Prostate gland (tissue), 2 donors: ENCODE measurements at regions not wholly inside any gene's neighbourhood (a gene's known extent, or its start where the extent isn't known, plus 50 kb on each side); places are given as distances from the start of the nearest gene placed in this dataset.

ENCODE experiments used
- POLR2A ChIP-seq: fragments of 450-650 bp; IDR thresholded peaks from one replicate; pipeline ENCODE4 v1.6.1; 2016; ENCODE audit warnings: antibody characterized with exemption, mild to moderate bottlenecking
- POLR2AphosphoS5 ChIP-seq: sonication (generic); formaldehyde crosslinking; IDR thresholded peaks from one replicate; pipeline ENCODE4 v1.6.1; 2017; ENCODE audit warnings: antibody characterized with exemption
- TF ChIP-seq, protein P1 (sequence below), 4 experiments: fragments of 200-600 bp in 2 of 4; fragments of 450-650 bp in 2 of 4; sonication (generic) in 2 of 4; IDR thresholded peaks; 1 replicate in 3 of 4; 2 replicates in 1 of 4; pipeline ENCODE4 v1.5.1; 2016 to 2019; ENCODE audit warnings: antibody characterized with exemption in 4 of 4, mild to moderate bottlenecking in 2 of 4, moderate library complexity in 2 of 4

GRCh38 chr12:33617218-33617617 lies 177.6 kb upstream of the SYT10 start:
- TF ChIP-seq, protein P1, sequence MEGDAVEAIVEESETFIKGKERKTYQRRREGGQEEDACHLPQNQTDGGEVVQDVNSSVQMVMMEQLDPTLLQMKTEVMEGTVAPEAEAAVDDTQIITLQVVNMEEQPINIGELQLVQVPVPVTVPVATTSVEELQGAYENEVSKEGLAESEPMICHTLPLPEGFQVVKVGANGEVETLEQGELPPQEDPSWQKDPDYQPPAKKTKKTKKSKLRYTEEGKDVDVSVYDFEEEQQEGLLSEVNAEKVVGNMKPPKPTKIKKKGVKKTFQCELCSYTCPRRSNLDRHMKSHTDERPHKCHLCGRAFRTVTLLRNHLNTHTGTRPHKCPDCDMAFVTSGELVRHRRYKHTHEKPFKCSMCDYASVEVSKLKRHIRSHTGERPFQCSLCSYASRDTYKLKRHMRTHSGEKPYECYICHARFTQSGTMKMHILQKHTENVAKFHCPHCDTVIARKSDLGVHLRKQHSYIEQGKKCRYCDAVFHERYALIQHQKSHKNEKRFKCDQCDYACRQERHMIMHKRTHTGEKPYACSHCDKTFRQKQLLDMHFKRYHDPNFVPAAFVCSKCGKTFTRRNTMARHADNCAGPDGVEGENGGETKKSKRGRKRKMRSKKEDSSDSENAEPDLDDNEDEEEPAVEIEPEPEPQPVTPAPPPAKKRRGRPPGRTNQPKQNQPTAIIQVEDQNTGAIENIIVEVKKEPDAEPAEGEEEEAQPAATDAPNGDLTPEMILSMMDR (IDR thresholded peaks at IDR 0.05), result no peak
- TF ChIP-seq POLR2AphosphoS5 (no peak), POLR2A (no peak)
